ENCODE measurements at regions not wholly inside any gene's neighbourhood (a gene's known extent, or its start where the extent isn't known, plus 50 kb on each side); places are given as distances from the start of the nearest gene placed in this dataset.

- Histone ChIP-seq H3K27me3 (no peaks in the 10 kb centered on the region), H3K4me3 (no peak overlapping the region), H3K36me3 (no peaks in the 10 kb centered on the region), H3K4me1 (no peaks in the 10 kb centered on the region), H3K27ac (no peak overlapping the region), H3K9me3 (peaks cover 0 to 6% (median 4%) of the 10 kb centered on the region in 4 donors)
- ATAC-seq (ENCODE audit: low FRiP score in 2 of 2) (no peak), DNase-seq (no peak)
- 90 to 100% methylated on average over 1 of the region's 1 CpG for WGBS, 2 donors
- TF ChIP-seq POLR2AphosphoS5 (IDR thresholded peaks at IDR 0.05) (no peak), POLR2A (IDR thresholded peaks at IDR 0.05) (no peak), EP300 (IDR thresholded peaks at IDR 0.05) (no peak), CTCF (IDR thresholded peaks at IDR 0.05) (no peak)
Observed at GRCh38 chr5:57960569-57960968, 478.0 kb upstream of the ACTBL2 start.

- TF ChIP-seq POLR2AphosphoS5 (IDR thresholded peaks at IDR 0.05) (no peak), EP300 (IDR thresholded peaks at IDR 0.05) (no peak), CTCF (IDR thresholded peaks at IDR 0.05) (no peak), POLR2A (IDR thresholded peaks at IDR 0.05) (no peak)
- WGBS, 2 donors = 32 to 46% methylated on average over 3 of the region's 3 CpGs
- H3K36me3 ChIP-seq = no peaks in the 10 kb centered on the region
- H3K9me3 ChIP-seq = no peaks in the 10 kb centered on the region
- no peak overlapping the region for H3K27ac ChIP-seq
- H3K27me3 ChIP-seq = no peaks in the 10 kb centered on the region
- no peaks in the 10 kb centered on the region for H3K4me1 ChIP-seq
- DNase-seq (no peak), ATAC-seq (ENCODE audit: low FRiP score in 2 of 2) (no peak)
- no peak overlapping the region for H3K4me3 ChIP-seq
Observed at GRCh38 chr5:57956636-57957035, 474.0 kb upstream of the ACTBL2 start.

GRCh38 chr5:57955511-57955910 lies 472.9 kb upstream of the ACTBL2 start:
- H3K27ac ChIP-seq = no peak overlapping the region
- H3K27me3 ChIP-seq = no peaks in the 10 kb centered on the region
- no peaks in the 10 kb centered on the region for H3K9me3 ChIP-seq
- H3K4me3 ChIP-seq = no peak overlapping the region
- no peak for TF ChIP-seq POLR2AphosphoS5 (IDR thresholded peaks at IDR 0.05)
- TF ChIP-seq EP300 (IDR thresholded peaks at IDR 0.05) = no peak
- no peak for TF ChIP-seq CTCF (IDR thresholded peaks at IDR 0.05)
- TF ChIP-seq POLR2A (IDR thresholded peaks at IDR 0.05) = no peak
- no peak for ATAC-seq (ENCODE audit: low FRiP score in 2 of 2)
- WGBS, 2 donors = 32 to 91% methylated on average over 1 of the region's 1 CpG
- no peaks in the 10 kb centered on the region for H3K4me1 ChIP-seq
- H3K36me3 ChIP-seq = no peaks in the 10 kb centered on the region
- DNase-seq = no peak

- Histone ChIP-seq H3K36me3 (no peaks in the 10 kb centered on the region), H3K4me1 (no peaks in the 10 kb centered on the region), H3K27ac (no peak overlapping the region), H3K4me3 (no peak overlapping the region), H3K27me3 (no peaks in the 10 kb centered on the region), H3K9me3 (no peaks in the 10 kb centered on the region)
- TF ChIP-seq POLR2A (IDR thresholded peaks at IDR 0.05) = no peak
- TF ChIP-seq POLR2AphosphoS5 (IDR thresholded peaks at IDR 0.05) = no peak
- no peak for TF ChIP-seq EP300 (IDR thresholded peaks at IDR 0.05)
- TF ChIP-seq CTCF (IDR thresholded peaks at IDR 0.05) = no peak
- 44 to 57% methylated on average over 2 of the region's 2 CpGs for WGBS, 2 donors
- no peak for ATAC-seq (ENCODE audit: low FRiP score in 2 of 2)
- DNase-seq = no peak
Observed at GRCh38 chr5:57953792-57954191, 471.2 kb upstream of the ACTBL2 start.

GRCh38 chr5:57950616-57951228 lies 468.1 kb upstream of the ACTBL2 start:
- no peaks in the 10 kb centered on the region for H3K36me3 ChIP-seq
- no peak for TF ChIP-seq CTCF (IDR thresholded peaks at IDR 0.05)
- TF ChIP-seq POLR2AphosphoS5 (IDR thresholded peaks at IDR 0.05) = no peak
- TF ChIP-seq EP300 (IDR thresholded peaks at IDR 0.05) = no peak
- no peak for TF ChIP-seq POLR2A (IDR thresholded peaks at IDR 0.05)
- H3K4me3 ChIP-seq = no peak overlapping the region
- H3K9me3 ChIP-seq = no peaks in the 10 kb centered on the region
- ATAC-seq (ENCODE audit: low FRiP score in 2 of 2) (no peak), DNase-seq (no peak)
- H3K27ac ChIP-seq = no peak overlapping the region
- H3K27me3 ChIP-seq = no peaks in the 10 kb centered on the region
- H3K4me1 ChIP-seq = no peaks in the 10 kb centered on the region
